T-helper 1 cell treated with Interleukin-12 subunit alpha and Interleukin-12 subunit beta and Interleukin-4 antibody, amounts not matched to agents 30 μg/mL and 1 μg/mL, for 36 hours (primary cell): ENCODE measurements at regions not wholly inside any gene's neighbourhood (a gene's known extent, or its start where the extent isn't known, plus 50 kb on each side); places are given as distances from the start of the nearest gene placed in this dataset.

ENCODE experiments used
- H3K27ac Mint-ChIP-seq: one replicate; pipeline ENCODE4 v1.8.0; 2021; ENCODE audit warnings: mild to moderate bottlenecking, mixed read lengths
- H3K27me3 Mint-ChIP-seq: one replicate; pipeline ENCODE4 v1.8.0; 2021; ENCODE audit warnings: low read depth, mixed read lengths
- H3K36me3 Mint-ChIP-seq: one replicate; pipeline ENCODE4 v1.8.0; 2021; ENCODE audit warnings: low read depth, mixed read lengths
- H3K4me1 Mint-ChIP-seq: one replicate; pipeline ENCODE4 v1.8.0; 2021; ENCODE audit warnings: low read depth, mixed read lengths
- H3K4me3 Mint-ChIP-seq: one replicate; pipeline ENCODE4 v1.8.0; 2021; ENCODE audit warnings: mild to moderate bottlenecking, moderate library complexity, mixed read lengths
- H3K9me3 Mint-ChIP-seq: one replicate; pipeline ENCODE4 v1.8.0; 2021; ENCODE audit warnings: mixed read lengths

DNA sequence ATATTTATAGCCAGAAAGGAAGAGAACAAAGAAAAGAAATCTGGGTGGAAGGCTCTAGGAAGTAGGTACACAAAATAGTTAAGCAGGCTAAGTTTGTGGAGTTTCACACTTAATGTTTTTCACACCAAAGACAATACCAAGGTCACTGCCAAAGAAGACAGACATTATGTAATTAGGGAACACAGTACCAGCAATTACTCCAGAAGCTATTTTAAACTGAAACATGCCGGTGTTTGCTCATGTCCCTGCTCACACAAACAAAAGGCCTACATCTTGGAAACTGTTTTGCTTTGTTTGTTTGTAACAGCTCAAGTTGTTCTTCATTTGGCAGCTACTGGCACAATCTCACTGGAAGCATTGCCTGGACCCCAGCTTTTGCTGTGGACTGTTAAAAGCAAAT lies 88.5 kb upstream of the DAB1 start:
- no peaks in the 10 kb centered on the region for H3K9me3 Mint-ChIP-seq
- peaks cover 3% of the 10 kb centered on the region for H3K27me3 Mint-ChIP-seq
- H3K4me3 Mint-ChIP-seq = no peak overlapping the region
- no peak overlapping the region for H3K27ac Mint-ChIP-seq
- H3K36me3 Mint-ChIP-seq = no peaks in the 10 kb centered on the region
- H3K4me1 Mint-ChIP-seq = no peaks in the 10 kb centered on the region

DNA sequence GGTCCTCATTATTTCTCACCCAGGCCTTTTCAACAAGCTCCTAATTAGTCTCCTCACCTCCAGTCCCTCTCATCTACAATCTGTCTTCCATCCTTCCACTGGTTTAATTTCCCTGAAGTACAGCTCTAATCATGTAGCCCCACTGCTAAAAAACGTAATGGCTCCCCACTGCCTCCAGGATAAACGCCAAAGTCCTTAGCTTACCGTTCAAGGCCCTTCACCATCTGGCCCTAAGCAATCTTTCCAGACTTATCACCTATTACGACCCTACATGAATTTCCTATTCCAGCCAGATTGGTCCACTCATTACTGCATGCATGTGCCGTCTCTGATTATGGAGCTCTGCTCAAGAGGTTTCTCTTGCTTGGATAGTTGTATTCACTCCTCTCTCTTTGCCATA lies 83.1 kb upstream of the DAB1 start:
- H3K4me1 Mint-ChIP-seq = no peaks in the 10 kb centered on the region

DNA sequence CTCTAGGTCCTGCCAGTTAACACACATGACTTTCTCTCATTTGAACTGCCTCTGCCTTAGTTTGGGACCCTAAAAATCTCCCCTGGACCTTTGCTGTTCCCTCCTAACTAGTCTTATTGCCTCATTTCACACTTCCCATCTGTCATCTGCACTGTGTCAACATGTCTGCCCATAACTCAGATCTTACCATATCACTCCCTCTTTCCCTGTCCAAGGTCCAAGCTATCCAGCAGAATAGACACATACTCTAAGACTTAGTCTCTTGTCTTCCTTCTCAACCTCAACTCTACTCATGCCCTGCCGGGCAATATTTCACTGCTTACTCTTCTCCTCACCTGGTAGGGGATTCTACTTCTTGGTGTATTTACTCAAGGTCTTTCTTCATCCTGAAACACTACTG lies 79.5 kb upstream of the DAB1 start:
- H3K4me1 Mint-ChIP-seq = no peaks in the 10 kb centered on the region
- no peaks in the 10 kb centered on the region for H3K9me3 Mint-ChIP-seq
- no peaks in the 10 kb centered on the region for H3K27me3 Mint-ChIP-seq
- H3K36me3 Mint-ChIP-seq = no peaks in the 10 kb centered on the region
- H3K27ac Mint-ChIP-seq = no peak overlapping the region
- H3K4me3 Mint-ChIP-seq = no peak overlapping the region

More for the DNA sequence above, 83.1 kb upstream of the DAB1 start:
- H3K27ac Mint-ChIP-seq = no peak overlapping the region
- no peaks in the 10 kb centered on the region for H3K27me3 Mint-ChIP-seq
- no peaks in the 10 kb centered on the region for H3K9me3 Mint-ChIP-seq
- no peaks in the 10 kb centered on the region for H3K36me3 Mint-ChIP-seq
- H3K4me3 Mint-ChIP-seq = no peak overlapping the region

DNA sequence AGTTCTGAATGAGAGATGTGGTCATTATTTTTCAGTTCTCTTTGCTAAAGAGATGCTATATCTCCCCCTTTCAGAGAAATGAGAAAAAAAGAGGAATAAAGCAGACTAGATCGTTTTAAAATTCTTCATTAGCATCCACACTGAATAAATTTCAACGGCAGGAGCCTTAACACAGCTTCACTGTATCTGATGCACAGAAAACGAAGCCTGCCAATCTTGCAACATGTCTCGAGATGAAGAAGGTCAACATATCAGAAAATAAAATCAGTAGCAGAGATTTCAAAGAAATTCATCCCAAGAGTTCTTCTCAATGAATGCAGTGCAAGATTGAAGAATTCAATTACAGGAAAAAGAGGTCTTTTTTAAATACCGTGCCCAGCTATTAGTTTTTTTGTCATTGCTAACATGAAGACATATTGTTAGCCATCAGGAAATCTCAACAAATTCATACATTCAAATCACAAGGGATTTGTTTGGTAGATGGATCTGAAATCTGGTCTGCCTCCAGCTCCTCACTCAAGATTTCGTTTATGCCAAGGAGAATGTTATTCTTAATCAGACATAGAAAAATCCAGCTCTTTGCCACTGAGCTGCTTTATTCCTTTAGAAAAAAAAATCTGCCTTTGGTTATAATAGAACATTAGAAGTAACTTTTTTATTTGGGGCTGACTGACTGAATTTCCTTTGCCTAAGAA lies 76.4 kb upstream of the DAB1 start:
- Mint-ChIP-seq H3K4me3 (no peak overlapping the region), H3K27me3 (no peaks in the 10 kb centered on the region), H3K36me3 (no peaks in the 10 kb centered on the region), H3K9me3 (no peaks in the 10 kb centered on the region), H3K4me1 (no peaks in the 10 kb centered on the region), H3K27ac (no peak overlapping the region)

DNA sequence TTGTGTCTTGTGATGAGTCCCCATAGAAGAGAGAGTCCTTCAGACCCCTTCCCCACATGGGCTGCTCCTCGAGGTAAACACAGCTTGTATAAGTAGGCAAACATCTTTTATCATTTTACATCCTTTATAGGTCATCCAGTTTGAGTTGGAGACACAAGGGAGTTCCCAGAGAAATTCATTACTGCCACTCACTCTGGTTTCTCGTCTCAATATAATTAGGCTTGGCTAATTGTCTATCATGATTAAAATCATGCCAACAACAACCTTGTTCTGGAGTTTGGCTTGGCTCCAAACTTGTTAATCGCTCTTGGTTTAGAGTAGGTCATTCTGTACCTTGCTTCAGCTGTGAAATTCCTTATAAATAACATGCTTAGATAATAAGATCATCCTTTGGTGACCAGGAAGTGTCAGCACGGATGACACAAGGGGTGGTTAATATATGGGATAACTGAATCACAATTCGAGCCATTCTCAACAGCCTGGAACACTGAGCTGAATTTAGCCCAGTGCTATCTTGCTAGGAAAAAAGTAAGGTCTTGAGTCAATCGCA lies 70.7 kb upstream of the DAB1 start:
- Mint-ChIP-seq H3K9me3 (peaks cover 4% of the 10 kb centered on the region), H3K4me3 (no peak overlapping the region), H3K27ac (no peak overlapping the region), H3K27me3 (no peaks in the 10 kb centered on the region), H3K4me1 (no peaks in the 10 kb centered on the region), H3K36me3 (no peaks in the 10 kb centered on the region)

DNA sequence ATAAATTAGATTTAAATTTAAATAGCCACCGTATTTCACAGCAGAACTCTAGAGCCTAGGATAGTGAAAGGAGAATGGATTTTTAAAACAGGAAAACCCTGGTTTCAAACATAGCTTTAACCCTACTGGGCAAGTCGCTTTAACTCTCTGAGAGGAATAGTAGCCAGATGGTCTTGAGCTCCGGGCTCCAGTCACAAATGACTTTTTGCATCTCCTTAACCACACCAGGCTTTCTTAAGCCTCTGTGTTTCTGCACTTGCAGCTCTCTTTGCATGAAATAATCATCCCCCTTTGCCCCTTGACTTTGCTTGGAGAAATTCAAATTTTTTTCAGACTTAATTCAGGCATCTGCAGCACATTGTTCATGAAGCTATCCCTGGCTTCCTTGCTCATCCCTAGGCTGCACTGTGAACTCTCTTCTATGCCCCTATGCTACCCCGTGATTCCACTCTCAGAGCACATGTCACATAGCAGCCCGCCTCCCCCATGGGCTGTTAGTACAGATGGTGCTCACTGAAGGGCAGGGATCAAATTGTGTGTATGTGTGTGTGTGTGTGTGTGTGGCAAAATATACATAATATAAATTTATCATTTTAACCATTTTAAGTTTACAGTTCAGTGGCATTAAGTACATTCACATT lies 68.8 kb upstream of the DAB1 start:
- H3K36me3 Mint-ChIP-seq = no peaks in the 10 kb centered on the region
- H3K27me3 Mint-ChIP-seq = no peaks in the 10 kb centered on the region
- no peak overlapping the region for H3K4me3 Mint-ChIP-seq
- H3K27ac Mint-ChIP-seq = no peak overlapping the region
- peaks cover 4% of the 10 kb centered on the region for H3K9me3 Mint-ChIP-seq
- no peaks in the 10 kb centered on the region for H3K4me1 Mint-ChIP-seq

DNA sequence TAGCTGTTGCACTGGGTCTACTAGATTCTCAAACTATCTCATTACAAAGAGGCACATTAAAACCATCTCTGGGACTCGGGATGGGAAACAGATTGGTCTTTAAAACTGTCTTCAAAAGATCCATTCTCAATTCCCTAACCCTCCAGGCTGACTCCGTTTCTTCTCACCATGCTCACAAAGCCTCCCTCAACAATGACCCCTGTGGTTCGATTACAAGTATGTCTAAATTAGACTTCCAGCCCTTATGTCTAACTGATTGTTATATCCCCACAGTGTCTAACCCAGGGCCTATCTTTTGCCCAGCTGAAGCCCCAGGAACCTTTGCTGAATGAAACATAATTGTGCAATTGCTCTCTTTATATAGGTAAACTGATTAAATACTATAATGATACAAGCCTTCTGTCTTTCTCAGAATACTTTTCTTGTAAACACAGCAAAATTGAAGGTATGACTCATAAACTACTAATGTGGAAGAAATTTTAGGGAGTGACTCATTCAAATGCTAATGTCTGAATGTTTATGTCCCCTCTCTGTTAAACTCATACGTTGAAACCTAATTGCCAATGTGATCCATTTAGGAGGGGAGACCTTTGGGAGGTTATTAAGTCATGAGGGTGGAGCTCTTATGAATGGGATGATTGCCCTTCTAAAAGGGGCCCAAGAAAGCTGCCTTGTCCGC lies 65.6 kb upstream of the DAB1 start:
- Mint-ChIP-seq H3K4me3 (no peak overlapping the region), H3K36me3 (no peaks in the 10 kb centered on the region), H3K4me1 (no peaks in the 10 kb centered on the region), H3K27me3 (no peaks in the 10 kb centered on the region), H3K27ac (no peak overlapping the region), H3K9me3 (peaks cover 4% of the 10 kb centered on the region)

DNA sequence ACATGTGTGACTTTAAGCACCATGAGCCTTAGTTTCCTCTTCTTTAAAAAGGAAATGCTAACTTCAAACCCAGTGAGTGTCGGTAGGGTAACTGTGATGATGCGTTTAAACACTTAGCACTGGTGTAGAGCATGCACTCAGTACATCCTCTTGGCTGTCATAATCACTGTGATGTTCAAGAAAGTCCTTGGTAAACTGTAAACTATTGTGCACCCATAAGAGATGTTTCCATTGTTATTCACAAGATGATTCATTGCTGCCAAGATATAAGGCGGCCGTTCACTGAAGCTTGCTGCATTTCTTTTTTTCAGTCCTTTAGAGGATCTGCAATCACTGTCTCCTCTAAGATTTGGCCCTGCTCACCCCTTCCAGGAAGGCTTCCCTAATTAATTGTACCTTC lies 61.8 kb upstream of the DAB1 start:
- Mint-ChIP-seq H3K9me3 (no peaks in the 10 kb centered on the region), H3K27me3 (no peaks in the 10 kb centered on the region), H3K4me1 (no peaks in the 10 kb centered on the region), H3K4me3 (no peak overlapping the region), H3K27ac (no peak overlapping the region), H3K36me3 (no peaks in the 10 kb centered on the region)

DNA sequence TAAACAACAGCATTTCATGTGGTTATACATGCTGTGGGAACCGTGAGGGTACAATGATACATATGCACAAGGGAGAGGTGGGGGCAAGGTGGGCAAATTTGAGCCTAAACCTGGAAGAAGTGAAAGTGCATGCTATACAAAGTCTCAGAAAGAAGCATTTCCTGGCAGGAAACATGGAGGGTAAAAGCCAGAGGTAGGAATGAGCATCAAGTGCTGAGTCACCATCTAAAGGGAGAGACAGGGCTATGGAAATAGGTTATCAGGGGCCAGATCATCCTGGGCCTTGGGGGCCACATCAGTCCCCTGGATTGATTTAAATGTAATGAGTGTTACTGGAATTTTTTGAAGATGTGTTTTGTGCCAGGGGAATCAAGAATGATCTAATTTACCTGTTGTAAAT lies 60.1 kb upstream of the DAB1 start:
- Mint-ChIP-seq H3K4me3 (no peak overlapping the region), H3K27ac (no peak overlapping the region), H3K36me3 (no peaks in the 10 kb centered on the region), H3K27me3 (no peaks in the 10 kb centered on the region), H3K9me3 (no peaks in the 10 kb centered on the region), H3K4me1 (no peaks in the 10 kb centered on the region)

DNA sequence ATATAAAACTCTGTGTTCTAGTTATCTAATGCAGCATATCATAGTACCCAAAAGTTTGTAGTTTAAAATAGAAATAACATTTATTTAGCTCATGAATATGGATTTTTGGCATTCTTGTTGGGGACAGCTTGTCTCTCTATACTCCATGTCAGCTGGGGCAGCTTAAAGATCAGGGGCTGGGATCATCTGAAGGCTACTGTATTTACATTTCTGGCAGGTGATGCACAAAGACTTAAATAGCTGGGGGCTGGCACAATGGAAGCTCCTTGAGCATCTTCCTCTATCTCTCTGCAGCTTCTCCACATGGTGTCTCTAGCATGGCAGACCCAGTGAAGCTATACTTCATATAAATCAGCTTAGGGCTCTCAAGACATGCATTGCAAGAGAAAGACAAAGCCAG lies 55.6 kb upstream of the DAB1 start:
- H3K36me3 Mint-ChIP-seq = no peaks in the 10 kb centered on the region
- H3K27me3 Mint-ChIP-seq = no peaks in the 10 kb centered on the region
- H3K9me3 Mint-ChIP-seq = no peaks in the 10 kb centered on the region
- H3K4me1 Mint-ChIP-seq = no peaks in the 10 kb centered on the region
- no peak overlapping the region for H3K4me3 Mint-ChIP-seq
- no peak overlapping the region for H3K27ac Mint-ChIP-seq

DNA sequence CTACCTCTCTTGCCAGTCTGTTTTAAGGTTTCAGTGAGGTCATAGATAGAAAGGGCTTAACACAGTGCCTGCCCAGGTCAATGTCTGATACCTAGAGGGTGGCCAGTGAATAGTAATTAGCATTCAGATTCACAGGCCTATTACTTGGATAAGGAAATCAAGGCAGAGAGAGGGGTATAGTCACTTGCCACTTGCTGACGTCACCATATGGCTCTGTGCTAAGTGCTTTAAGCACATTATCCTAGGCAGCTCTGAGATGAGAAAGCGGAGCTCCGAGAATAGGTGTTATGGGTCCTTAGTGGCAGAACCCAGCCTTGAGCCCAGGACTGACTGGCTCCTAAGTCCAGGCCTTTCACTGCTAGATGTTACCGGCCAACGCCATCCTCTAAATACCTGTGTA lies 51.5 kb upstream of the DAB1 start:
- no peaks in the 10 kb centered on the region for H3K9me3 Mint-ChIP-seq
- H3K27ac Mint-ChIP-seq = no peak overlapping the region
- no peak overlapping the region for H3K4me3 Mint-ChIP-seq
- H3K4me1 Mint-ChIP-seq = no peaks in the 10 kb centered on the region
- H3K27me3 Mint-ChIP-seq = no peaks in the 10 kb centered on the region
- no peaks in the 10 kb centered on the region for H3K36me3 Mint-ChIP-seq

DNA sequence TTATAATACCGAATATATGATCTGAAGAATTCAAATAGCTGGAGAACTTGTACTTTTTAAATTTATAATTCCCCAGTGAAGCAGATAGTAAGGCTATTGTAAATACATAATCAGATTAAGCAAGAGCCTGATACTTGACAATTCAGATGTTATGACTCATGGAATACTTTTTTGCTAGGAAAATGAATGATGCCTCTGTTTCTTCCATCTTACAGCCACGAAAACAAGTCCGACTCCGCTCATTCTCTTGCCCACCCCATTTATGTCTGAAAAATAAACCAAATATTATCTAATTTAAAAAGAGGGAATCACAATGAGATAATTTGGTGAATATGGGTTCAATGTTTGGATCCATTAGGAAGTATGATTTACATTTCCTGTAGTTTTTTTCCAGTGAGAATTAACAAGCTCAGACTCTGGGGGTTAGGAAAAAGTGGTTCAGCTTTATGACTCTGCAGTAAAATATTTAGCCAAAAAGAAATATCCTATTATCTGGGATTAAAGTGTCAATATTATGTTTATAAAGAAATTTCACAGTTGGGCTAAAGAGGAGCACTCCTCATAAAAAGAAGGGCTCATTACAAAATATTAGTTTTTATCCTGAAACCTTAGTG lies 50.4 kb upstream of the DAB1 start:
- H3K4me3 Mint-ChIP-seq = no peak overlapping the region
- H3K9me3 Mint-ChIP-seq = no peaks in the 10 kb centered on the region
- no peaks in the 10 kb centered on the region for H3K27me3 Mint-ChIP-seq
- no peaks in the 10 kb centered on the region for H3K4me1 Mint-ChIP-seq
- no peak overlapping the region for H3K27ac Mint-ChIP-seq
- H3K36me3 Mint-ChIP-seq = no peaks in the 10 kb centered on the region
